ENCODE measurements at regions not wholly inside any gene's neighbourhood (a gene's known extent, or its start where the extent isn't known, plus 50 kb on each side); places are given as distances from the start of the nearest gene placed in this dataset.

DNA sequence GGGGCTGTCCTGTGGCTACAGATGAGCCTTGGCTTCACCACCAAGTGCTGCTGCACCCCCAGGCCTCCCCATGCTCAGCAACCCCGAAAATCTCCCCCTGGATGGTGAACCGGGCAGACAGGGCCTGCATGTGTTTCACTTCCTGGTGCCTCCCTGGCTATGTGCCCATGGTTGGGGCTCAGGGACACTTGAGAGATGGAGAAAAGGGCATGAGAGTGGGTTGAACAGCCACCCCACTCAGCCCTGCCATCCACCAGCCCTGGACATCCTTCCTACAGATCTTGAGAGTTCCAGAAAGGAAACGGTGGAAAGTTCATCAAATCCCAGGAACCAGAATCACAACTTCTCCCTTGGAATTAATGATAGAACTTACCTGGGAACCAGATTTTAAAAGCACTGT, 74.7 kb upstream of the TEX51 start:
- TF ChIP-seq, protein P1, sequence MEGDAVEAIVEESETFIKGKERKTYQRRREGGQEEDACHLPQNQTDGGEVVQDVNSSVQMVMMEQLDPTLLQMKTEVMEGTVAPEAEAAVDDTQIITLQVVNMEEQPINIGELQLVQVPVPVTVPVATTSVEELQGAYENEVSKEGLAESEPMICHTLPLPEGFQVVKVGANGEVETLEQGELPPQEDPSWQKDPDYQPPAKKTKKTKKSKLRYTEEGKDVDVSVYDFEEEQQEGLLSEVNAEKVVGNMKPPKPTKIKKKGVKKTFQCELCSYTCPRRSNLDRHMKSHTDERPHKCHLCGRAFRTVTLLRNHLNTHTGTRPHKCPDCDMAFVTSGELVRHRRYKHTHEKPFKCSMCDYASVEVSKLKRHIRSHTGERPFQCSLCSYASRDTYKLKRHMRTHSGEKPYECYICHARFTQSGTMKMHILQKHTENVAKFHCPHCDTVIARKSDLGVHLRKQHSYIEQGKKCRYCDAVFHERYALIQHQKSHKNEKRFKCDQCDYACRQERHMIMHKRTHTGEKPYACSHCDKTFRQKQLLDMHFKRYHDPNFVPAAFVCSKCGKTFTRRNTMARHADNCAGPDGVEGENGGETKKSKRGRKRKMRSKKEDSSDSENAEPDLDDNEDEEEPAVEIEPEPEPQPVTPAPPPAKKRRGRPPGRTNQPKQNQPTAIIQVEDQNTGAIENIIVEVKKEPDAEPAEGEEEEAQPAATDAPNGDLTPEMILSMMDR (IDR thresholded peaks at IDR 0.05): no peak
- no peak for TF ChIP-seq POLR2A (IDR thresholded peaks at IDR 0.05)

Measured in adrenal gland (tissue), 5 donors.